ENCODE measurements at regions not wholly inside any gene's neighbourhood (a gene's known extent, or its start where the extent isn't known, plus 50 kb on each side); places are given as distances from the start of the nearest gene placed in this dataset.
A peak's percentile ranks its signal among the peaks of the same experiment; 100 is the strongest.
"Not testable (repeated sequence)": the region's sequence is repeated elsewhere in the genome, so short reads cannot be mapped to it uniquely, and the experiment has no call there.

- Mint-ChIP-seq H3K27ac (peak overlapping the region; percentile 98), H3K4me1 (peaks cover 60% of the 10 kb centered on the region), H3K4me3 (peak overlapping the region; percentile 85)
- not testable (repeated sequence) for ATAC-seq (replicated peaks); H3K27me3 Mint-ChIP-seq; H3K36me3 Mint-ChIP-seq (ENCODE audit: low read depth); H3K9me3 Mint-ChIP-seq
Measured at GRCh38 chr10:5292970-5293369, 71.8 kb upstream of the UCN3 start.

GRCh38 chr10:5293691-5294550, 70.8 kb upstream of the UCN3 start:
- ATAC-seq (replicated peaks) = peak; percentile 64
- peaks cover 7% of the 10 kb centered on the region for H3K36me3 Mint-ChIP-seq (ENCODE audit: low read depth)
- H3K27me3 Mint-ChIP-seq = no peaks in the 10 kb centered on the region

DNA sequence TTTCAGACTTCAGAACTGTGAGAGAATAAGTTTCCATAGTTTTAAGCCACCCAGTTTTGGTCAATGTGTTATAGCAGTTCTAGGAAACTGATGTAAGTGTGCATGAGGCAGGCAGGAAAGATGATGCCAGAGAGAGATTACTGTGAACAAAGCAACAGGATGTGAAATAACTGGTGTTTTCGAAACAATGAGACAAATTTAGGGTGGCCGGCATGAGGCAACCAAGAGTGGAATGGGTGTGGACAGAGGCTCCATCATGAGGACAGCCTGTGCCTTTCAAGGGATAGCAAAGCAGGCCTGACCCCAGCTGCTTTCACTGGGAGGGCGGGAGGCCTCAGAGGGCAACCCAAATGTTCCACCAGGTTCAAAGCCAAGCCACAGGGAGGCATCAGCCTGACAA, 67.3 kb upstream of the UCN3 start:
- Mint-ChIP-seq H3K36me3 (ENCODE audit: low read depth) (peaks cover 7% of the 10 kb centered on the region), H3K4me1 (peaks cover 52% of the 10 kb centered on the region), H3K27me3 (no peaks in the 10 kb centered on the region), H3K4me3 (peak overlapping the region; percentile 85), H3K9me3 (no peaks in the 10 kb centered on the region), H3K27ac (peak overlapping the region; percentile 86)
- peak; percentile 71 for ATAC-seq (replicated peaks)

More at GRCh38 chr10:5293691-5294550, 70.8 kb upstream of the UCN3 start:
- Mint-ChIP-seq H3K4me1 (peaks cover 65% of the 10 kb centered on the region), H3K4me3 (peak overlapping the region; percentile 85), H3K27ac (peak overlapping the region; percentile 98), H3K9me3 (no peaks in the 10 kb centered on the region)

- no peaks in the 10 kb centered on the region for H3K27me3 Mint-ChIP-seq
- H3K4me1 Mint-ChIP-seq = peaks cover 52% of the 10 kb centered on the region
- no peaks in the 10 kb centered on the region for H3K9me3 Mint-ChIP-seq
- peak overlapping the region; percentile 86 for H3K27ac Mint-ChIP-seq
- peak overlapping the region; percentile 85 for H3K4me3 Mint-ChIP-seq
- no peak for ATAC-seq (replicated peaks)
- H3K36me3 Mint-ChIP-seq (ENCODE audit: low read depth) = peaks cover 7% of the 10 kb centered on the region
Measured at GRCh38 chr10:5297996-5298395, 66.8 kb upstream of the UCN3 start.

DNA sequence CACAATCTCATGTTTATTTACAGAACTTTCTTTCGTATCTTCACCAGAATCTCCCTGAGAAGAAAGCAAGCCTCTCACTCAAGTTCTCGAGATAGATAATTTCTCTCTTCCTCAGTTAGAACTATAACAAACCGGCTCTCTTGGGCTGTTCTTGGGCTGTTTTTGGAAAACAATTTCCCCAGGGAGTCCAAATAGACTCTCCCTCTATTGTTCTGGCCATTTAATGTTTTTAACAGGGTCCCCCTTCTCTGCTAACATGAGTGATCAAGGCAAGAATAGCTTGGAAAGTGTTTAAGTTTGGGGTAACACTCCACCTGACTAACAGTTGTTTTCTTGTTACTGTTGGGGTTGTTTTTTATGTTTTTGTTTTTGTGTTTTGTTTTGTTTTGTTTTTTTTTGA, 64.8 kb upstream of the UCN3 start:
- Mint-ChIP-seq H3K9me3 (peaks cover 3% of the 10 kb centered on the region), H3K27me3 (no peaks in the 10 kb centered on the region), H3K4me1 (peaks cover 37% of the 10 kb centered on the region), H3K36me3 (ENCODE audit: low read depth) (peaks cover 7% of the 10 kb centered on the region), H3K27ac (no peak overlapping the region), H3K4me3 (no peak overlapping the region)
- no peak for ATAC-seq (replicated peaks)

DNA sequence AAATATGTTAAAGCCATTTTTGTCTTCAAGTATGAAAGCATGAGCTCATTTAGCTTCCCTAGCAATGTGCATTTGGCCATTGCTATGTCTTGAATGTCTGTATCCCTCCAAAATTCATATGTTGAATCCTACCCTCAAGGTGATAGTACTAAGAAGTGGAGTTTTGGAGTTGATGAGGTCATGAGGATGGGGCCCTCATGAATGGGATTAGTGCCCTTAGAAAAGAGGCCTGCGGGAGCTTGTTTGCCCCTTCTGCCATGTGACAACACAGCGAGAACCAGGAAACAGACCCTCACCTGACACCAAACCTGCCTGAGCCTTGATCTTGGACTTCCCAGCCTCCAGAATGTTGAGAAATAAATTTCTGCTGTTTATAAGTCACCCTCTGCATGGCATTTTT, 61.3 kb upstream of the UCN3 start:
- Mint-ChIP-seq H3K27me3 (no peaks in the 10 kb centered on the region), H3K4me3 (no peak overlapping the region), H3K27ac (no peak overlapping the region), H3K36me3 (ENCODE audit: low read depth) (peaks cover 7% of the 10 kb centered on the region), H3K9me3 (peaks cover 3% of the 10 kb centered on the region), H3K4me1 (peaks cover 5% of the 10 kb centered on the region)
- ATAC-seq (replicated peaks) = no peak

DNA sequence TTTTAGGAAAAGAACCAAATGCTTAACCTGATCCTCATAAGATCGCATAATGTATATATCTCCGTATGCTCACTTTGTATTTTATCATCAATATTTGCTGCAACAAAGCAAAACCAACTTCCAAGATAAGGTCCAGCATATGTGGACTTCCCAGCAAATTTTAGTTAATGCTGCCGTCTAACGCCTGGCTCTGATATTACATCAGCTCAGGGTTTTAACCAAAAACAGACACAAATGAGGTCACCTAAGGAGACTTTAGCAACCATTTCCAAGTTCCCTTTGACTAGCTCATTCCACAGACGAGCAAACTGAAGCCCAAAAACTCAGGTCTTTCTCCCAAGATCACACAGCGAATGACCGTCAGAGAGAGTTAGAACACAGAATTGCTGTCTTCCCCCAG, 59.4 kb upstream of the UCN3 start:
- ATAC-seq (replicated peaks) = no peak
- Mint-ChIP-seq H3K36me3 (ENCODE audit: low read depth) (peaks cover 7% of the 10 kb centered on the region), H3K27ac (no peak overlapping the region), H3K9me3 (peaks cover 3% of the 10 kb centered on the region), H3K4me1 (no peaks in the 10 kb centered on the region), H3K27me3 (no peaks in the 10 kb centered on the region), H3K4me3 (no peak overlapping the region)

DNA sequence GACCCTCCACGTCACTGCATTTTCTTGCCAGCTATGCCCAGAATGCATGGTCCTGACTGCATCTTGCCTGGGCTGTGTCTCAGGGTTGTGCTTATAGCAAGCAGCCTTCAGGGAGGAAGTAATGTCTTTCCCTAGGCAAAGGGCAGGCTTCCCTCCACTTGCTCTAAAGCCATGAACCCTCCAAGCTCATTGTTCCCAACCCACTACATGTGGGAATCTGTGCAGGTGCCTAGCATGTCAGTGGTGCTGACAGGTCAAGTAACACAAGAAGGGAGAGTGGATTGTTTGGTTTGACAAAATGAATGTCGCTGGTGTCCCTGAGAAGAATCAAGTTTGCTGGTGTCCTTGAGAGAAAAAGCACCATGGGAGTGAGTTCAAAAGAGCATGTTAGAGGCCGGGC, 53.9 kb upstream of the UCN3 start:
- Mint-ChIP-seq H3K36me3 (ENCODE audit: low read depth) (no peaks in the 10 kb centered on the region), H3K27me3 (no peaks in the 10 kb centered on the region), H3K4me3 (no peak overlapping the region), H3K27ac (no peak overlapping the region), H3K9me3 (no peaks in the 10 kb centered on the region), H3K4me1 (peaks cover 11% of the 10 kb centered on the region)
- no peak for ATAC-seq (replicated peaks)

GRCh38 chr10:5311617-5312016, 53.1 kb upstream of the UCN3 start:
- H3K36me3 Mint-ChIP-seq (ENCODE audit: low read depth) = no peaks in the 10 kb centered on the region
- no peaks in the 10 kb centered on the region for H3K27me3 Mint-ChIP-seq
- no peaks in the 10 kb centered on the region for H3K9me3 Mint-ChIP-seq
- H3K4me1 Mint-ChIP-seq = peaks cover 18% of the 10 kb centered on the region
- no peak overlapping the region for H3K4me3 Mint-ChIP-seq
- no peak overlapping the region for H3K27ac Mint-ChIP-seq
- ATAC-seq (replicated peaks) = peak; percentile 16

- no peak for ATAC-seq (replicated peaks)
- no peak overlapping the region for H3K27ac Mint-ChIP-seq
- peaks cover 34% of the 10 kb centered on the region for H3K4me1 Mint-ChIP-seq
Measured at GRCh38 chr10:5314840-5315239, 49.9 kb upstream of the UCN3 start.

More at GRCh38 chr10:5314840-5315239, 49.9 kb upstream of the UCN3 start:
- Mint-ChIP-seq H3K4me3 (no peak overlapping the region), H3K9me3 (no peaks in the 10 kb centered on the region), H3K27me3 (no peaks in the 10 kb centered on the region), H3K36me3 (ENCODE audit: low read depth) (no peaks in the 10 kb centered on the region)
